ENCODE measurements at regions not wholly inside any gene's neighbourhood (a gene's known extent, or its start where the extent isn't known, plus 50 kb on each side); places are given as distances from the start of the nearest gene placed in this dataset.

- TF ChIP-seq CTCF (IDR thresholded peaks at IDR 0.05): no peak
- no peak for TF ChIP-seq JUN (CRISPR knock-in tag; IDR thresholded peaks at IDR 0.05)
- no peak for TF ChIP-seq ATF3 (CRISPR knock-in tag; conservative IDR thresholded peaks at IDR 0.05)
- TF ChIP-seq MXD4 (CRISPR knock-in tag; IDR thresholded peaks at IDR 0.05; ENCODE audit: borderline replicate concordance): no peak
- TF ChIP-seq CREB1 (CRISPR knock-in tag; IDR thresholded peaks at IDR 0.05): no peak
- no peak for TF ChIP-seq AFF4 (CRISPR knock-in tag; IDR thresholded peaks at IDR 0.05; ENCODE audit: borderline replicate concordance)
- TF ChIP-seq ZNF263 (CRISPR knock-in tag; IDR thresholded peaks at IDR 0.05; ENCODE audit: low read depth): no peak
- no peak for TF ChIP-seq SP1 (CRISPR knock-in tag; conservative IDR thresholded peaks at IDR 0.05)
- TF ChIP-seq HMGXB4 (CRISPR knock-in tag; IDR thresholded peaks at IDR 0.05): no peak
Observed at GRCh38 chr20:1710484-1710883, 52.9 kb upstream of the SIRPG start.

Data from WTC11 (cell line).